ENCODE measurements at regions not wholly inside any gene's neighbourhood (a gene's known extent, or its start where the extent isn't known, plus 50 kb on each side); places are given as distances from the start of the nearest gene placed in this dataset.

- TF ChIP-seq SAP30 (IDR thresholded peaks at IDR 0.05; ENCODE audit: insufficient read depth, insufficient replicate concordance, low read length) (no peak), CBX5 (IDR thresholded peaks at IDR 0.05; ENCODE audit: low read depth, low read length) (no peak)
Observed at GRCh38 chr15:45918839-45919238, 284.0 kb downstream of the SQOR start (continued).

All from H1 (cell line).